HT-29 (cell line): ENCODE measurements at regions not wholly inside any gene's neighbourhood (a gene's known extent, or its start where the extent isn't known, plus 50 kb on each side); places are given as distances from the start of the nearest gene placed in this dataset.
"Not testable (repeated sequence)": the region's sequence is repeated elsewhere in the genome, so short reads cannot be mapped to it uniquely, and the experiment has no call there.

Source experiments
- DNase-seq: peaks from one replicate; pipeline ENCODE4 v3.0.0-alpha.2; 2015; ENCODE audit warnings: low spot score

DNA sequence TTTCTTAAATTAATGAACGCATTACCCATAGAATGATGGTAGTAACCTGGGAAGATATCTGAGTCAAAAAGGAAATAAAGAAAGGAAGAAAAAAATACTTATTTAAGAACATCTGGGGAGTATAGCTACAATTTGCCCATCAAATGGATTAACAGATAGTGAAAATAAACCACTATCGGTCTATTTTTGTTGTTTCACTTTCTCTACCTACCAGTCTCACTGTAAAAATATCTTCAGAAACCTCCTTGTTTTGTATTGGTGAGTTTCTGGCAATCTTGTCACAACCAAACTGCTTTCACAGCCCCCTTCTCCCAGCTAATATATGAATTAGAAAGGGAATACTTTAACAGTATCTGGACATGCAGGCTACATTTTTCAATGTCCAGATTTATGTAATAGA is 783.5 kb downstream of the STPG2 start:
- no peak for DNase-seq

DNA sequence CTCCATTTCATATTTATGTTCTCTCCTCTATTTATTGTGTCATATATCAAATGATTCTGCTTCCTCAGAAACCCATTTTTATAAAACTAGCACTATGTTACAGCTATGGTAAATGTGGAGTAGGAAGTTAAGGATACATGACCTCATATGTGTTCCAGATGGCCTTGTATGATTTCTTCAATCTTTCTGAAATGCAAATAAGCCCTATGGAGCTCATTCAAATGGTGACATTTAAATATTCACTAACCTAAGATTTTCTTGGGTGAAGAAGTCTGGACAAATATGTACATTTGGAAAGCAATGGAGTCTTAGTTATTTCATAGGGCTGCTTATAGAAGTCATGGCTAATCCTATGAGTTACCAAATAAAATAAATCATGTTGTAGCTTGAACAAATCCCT is 782.5 kb downstream of the STPG2 start:
- no peak for DNase-seq

DNA sequence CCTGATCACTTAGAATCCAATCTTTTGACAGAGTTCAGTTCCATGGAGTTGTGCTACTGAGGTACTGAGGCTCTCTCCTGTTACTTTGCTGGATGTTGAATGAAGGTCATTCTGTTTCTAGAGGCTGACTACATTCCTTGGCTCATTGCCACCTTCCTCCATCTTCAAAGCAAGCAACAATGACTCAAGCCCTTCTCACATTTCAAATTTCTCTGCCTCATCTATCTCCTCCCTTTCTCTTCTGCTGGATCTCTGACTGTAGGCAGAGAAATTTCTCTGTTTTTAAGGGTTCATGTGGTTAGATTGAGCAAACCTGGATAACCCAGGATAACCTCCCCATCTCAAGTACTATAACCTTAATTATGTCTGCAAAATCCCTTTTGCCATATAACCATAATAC is 775.4 kb downstream of the STPG2 start:
- no peak for DNase-seq

DNA sequence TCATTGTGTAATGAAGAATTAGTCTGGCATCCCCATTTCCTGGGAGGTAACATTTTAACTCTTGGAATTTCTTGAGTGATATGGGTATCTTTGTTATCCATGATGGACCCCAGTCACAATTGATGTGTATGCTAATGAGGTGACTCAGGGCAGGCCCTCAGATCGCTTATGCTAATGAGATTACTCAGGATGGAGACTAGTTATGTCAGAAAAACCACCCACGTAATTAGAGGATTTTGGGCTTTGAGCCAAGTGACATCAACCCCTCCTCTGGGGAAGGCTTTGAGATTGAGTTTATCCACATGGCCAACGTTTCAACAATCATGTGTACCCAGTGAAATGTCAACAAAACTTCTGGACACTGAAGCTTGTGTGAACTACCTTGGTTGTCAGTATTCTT is 772.7 kb downstream of the STPG2 start:
- DNase-seq: no peak

DNA sequence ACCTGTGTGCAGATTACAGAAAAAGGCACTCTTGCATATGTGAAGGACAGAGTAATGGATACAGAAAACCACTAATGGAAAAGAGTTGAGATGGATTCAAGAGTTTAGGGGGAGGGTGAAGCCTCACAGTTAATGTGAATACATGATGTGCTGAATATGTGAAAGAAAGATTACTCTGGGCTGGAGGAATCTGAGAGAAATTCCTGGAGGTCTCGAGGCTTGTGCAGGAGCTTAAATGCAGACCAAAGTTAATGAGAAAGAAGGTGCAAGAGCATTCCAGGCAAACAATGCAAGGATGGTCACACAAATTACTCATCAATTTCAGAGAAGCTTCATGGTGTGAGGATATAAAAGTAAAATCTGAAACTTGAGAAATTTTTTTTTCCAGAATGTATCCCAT is 768.8 kb downstream of the STPG2 start:
- no peak for DNase-seq

DNA sequence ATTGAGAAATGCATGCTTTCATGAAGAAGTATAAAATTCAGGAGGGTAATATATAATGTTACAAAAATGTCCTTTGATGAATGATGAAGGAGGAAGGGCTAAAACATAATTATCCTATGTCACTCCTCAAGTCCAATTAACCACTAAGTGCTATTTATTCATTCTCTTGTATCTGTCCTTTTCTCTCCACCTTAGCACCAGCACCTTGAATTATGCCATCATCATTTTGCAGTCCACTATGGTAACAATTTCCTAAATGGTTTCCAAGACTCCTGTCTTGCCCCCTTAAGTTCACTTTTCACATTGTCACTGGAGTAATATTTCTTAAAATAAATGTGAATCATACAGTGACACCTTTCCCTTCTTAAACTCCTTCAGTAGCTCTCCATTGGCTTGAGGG is 756.3 kb downstream of the STPG2 start:
- DNase-seq: no peak

DNA sequence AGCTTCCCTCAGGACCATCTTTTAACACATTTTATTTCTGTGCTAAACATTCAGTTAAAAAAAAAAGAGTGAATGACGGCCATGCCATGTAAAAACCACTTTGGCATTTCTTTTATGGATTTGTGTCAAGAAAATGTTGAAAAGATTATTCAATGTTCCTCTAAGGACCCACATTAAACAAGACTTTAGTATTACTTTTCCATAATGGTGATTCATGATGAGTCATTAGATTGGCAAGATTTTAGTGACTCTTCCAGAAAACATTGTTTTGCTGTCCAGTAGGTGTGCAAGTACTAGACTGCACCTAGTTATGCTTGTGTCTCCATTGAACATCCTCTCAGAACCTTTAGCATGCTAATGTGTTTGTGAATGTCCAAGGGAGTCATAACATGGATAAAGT is 748.6 kb downstream of the STPG2 start:
- no peak for DNase-seq

DNA sequence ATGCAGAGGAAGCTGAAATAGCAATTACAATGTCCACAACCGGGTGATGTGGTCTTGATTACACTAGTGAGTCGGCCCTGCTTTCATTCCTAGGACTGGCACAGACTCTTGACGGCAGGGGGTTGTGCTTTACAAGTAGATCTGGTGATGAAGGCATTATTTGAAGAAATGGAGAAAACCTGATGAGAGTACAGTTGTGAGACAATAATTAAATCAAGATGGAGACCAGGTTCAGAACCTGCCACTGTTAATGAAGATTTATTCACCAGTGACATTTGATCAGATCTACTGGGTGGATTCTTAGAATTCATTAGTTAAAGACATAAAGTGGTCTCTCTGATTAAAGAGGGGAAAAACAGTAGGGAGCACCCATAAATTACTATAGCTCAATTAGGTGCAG is 747.2 kb downstream of the STPG2 start:
- DNase-seq: no peak

DNA sequence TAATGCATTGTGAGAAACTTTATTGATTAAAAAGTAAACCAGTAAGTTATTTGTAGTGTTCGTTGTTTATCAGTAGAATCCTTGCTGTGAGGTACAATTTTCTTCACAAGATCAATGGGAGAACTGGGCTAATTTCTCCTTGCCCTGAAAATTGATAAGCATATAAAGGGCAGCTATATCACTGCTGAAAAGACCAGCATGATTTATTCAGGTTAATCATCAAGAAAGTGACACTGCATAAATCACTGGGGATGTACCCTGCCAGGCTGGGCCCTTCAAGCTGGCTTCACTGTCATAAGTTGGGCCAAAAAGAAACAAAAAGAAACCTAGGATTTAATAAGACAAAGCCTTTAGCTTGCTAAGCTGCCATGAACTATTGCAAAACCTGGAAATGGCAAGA is 746.7 kb downstream of the STPG2 start:
- DNase-seq: no peak

DNA sequence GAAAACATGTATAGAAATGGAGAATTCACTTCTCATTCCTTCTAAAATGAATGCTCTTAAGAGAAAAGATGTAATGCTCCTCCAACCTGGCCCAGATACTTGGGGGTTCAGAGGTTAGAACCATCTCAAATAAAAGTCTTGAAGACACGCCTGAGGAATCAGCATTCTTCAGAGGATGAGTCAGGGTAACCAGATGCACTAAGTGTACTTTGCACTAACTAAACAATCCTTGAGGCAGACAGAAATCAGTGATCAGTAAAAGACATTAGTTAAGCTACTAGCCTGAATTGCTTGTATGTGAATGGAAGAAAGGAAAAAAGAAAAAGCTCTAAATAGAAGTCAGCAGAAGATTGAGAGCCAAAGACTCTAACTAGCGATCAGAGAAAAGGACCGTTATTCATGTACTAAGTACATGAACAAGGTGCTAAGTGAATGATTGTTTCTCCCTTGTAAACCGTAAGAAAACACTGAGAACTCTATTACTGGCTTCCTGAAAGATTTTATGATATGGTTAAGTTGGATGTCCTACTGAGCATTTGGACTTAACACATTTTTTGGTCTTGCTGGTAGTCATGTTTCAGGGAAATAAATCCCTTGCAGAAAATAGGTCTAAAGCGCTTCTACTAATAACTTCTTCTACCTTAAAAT is 738.3 kb downstream of the STPG2 start:
- no peak for DNase-seq

DNA sequence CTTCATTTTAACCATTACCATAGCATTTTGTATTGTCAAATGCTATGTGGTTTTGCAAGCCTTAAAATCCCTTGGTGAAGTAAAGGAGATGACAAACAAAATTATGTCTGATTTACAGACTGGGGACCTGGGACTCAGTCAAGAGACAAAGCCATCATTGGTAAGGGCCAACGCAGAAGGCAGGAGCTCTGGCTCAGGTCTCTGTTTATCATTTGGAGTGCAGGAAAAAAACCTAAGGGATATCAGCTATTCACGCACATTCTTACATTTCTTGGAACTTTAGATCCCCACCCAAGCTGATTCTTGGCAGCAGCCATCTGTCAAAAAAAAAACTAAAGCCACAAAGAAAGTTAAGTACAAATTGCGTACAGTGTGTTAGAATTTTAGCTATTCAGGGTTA is 731.9 kb downstream of the STPG2 start:
- DNase-seq: no peak

DNA sequence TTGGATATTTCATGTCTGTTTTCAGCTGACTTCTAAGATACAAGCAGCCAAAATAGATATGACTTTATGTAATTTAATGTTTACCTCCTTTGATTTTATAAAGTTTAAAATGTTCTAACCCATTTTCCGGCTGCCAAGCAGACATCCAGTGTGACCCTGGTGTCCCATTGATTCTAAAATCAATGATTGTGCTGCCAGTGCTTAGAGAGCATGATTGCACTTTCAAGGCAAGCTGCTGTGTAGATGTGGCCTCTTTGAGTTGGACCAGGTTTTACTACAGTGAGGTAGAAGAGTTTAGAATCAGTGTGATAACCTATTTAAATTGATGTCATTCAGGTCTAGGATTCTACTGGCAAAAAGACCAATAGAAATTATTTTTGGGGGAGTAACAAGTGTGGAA is 730.9 kb downstream of the STPG2 start:
- no peak for DNase-seq

DNA sequence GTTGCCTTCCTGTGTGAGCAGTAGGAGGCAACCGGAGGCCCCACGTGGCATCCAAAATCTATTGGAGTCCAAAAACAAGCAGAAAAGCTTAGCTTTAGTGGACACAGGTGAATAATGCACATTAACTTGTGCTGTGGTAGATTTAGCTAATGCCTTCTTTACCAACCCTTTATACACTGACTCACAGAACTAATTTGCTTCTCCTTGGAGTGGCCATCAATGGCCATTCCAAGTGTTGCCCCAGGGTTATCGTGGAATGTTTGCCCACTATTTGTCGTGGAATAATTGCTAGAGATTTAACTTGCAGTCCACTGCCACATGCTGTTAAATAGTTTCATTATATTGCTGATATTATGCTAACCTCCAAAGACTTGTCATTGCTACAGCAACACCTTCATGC is 729.1 kb downstream of the STPG2 start:
- no peak for DNase-seq

DNA sequence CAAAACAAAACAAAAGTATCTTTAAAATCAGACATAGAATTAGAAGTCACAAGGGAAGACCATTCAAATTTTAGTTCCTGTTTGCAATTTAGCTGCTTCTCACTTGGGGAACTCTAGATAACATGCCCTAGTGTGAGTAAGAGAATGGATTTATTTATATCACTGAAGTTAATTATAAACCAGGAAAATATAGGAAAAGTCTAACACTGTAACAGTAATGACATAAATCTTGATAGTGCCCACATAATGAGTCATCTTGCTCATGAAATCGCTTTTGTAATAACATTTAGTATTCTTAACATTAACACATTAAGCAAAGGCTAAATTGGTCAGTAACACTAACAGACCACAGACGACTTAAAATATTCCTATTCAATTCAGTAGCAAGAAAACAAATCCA is 710.7 kb downstream of the STPG2 start:
- DNase-seq: peak; percentile 27

DNA sequence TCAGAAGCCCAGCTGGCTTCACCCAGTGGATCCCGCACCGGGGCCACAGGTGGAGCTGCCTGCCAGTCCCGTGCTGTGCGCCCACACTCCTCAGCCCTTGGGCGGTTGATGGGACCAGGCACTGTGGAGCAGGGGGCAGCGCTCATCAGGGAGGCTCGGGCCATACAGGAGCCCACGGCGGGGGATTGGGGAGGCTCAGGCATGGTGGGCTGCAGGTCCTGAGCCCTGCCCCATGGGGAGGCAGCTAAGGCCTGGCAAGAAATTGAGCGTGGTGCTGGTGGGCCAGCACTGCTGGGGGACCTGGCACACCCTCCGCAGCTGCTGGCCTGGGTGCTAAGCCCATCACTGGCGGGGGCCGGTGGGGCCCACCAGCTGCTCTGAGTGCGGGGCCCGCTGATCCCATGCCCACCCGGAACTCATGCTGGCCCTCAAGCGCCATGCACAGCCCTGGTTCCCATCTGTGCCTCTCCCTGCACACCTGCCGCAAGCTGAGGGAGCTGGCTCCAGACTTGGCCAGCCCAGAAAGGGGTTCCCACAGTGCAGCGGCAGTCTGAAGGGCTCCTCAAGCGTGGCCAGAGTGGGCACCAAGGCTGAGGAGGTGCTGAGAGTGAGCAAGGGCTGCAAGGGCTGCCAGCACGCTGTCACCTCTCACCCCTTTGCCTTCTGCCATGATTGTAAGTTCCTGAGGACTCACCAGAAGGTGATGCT is 705.1 kb downstream of the STPG2 start:
- DNase-seq: not testable (repeated sequence)

DNA sequence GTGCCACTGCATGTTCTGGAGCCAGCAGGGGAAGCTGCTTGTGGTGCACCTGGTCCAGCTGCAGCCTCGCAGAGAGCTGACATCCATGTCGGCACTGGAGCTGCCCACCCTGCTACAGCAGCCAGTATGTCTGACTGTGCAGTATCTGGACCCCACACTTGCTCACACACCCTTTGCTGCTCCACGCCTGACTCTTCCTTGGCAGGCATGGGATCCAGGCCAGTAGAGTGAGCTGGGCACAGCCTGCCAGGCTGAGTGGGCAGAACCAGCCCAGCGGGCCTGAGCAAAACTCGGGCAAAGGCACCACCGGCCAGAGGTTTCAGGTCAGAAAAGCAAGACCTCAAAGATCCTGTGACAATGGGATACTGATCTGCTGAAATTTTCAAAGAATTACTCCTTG is 690.1 kb downstream of the STPG2 start:
- no peak for DNase-seq

DNA sequence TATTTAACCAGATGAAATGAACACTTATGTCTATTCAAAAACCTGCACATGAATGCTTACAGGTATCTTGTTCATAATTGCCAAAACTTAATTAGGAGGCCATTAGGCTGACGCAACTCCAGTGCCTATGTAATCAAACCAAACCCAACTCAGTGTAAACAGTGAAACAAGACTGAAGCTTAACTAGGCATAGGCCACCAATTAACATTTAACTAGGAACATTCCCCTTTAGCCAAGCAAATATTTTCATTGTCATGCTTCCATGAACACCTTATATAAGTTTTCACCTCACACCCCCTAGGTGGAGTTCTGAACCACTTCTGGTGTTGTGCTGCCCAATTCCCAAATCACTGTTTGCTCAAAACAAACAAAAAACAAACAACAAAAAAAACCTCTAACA is 686.0 kb downstream of the STPG2 start:
- DNase-seq: peak; percentile 8

DNA sequence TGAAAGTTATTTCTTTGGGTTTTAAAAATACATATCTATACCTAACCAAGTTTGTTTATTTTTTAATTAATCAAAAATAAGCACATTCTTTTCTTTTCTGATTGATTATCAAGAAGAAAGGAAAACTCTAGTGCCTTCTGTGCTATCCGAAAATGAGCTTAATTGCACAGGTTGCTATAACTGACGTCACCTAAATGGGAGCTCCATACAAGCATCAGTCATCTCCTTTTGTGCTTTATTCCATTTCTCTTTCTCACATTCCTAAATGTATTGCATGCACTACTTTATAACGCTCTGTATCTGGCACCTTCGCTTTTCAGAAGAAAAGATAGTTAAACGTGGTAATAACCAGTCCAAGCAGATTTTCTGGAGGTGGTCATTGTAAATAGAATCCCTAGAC is 675.0 kb downstream of the STPG2 start:
- no peak for DNase-seq

DNA sequence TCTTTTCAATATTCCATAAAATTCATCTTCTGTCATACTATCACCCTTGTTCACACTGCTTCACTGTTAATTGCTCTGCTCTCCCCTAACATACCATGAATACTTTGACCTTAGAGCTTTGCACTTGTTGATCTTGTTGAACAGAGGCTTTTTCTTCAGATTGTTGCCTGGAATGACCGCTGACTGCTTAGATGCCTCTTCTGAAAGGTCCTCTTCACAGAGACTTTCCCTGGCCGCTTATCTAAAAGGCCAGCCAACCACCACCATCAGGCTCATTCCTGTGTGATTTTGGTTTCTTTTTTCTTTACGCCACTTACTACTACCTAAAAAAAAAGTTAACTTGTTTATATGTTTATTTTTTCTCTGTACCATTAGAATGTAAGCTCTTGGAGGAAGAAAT is 667.7 kb downstream of the STPG2 start:
- DNase-seq: no peak

DNA sequence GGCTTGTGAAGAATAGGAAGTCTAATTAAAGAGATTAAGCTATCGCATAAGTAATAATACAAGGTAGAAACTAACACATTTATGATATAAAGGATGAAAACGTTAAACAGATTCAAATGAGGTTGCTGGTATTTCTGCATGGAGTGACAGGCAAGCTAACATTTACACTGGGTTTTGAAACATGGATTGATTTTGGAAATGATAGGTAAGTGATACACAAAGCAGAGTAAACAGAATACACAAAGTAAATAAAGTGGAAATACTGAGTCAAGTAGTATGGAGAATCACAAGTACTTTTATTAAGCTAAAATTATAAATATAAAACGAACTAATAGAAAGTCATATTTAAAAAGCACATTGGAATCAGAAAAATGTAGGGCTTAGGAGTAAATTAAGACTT is 665.3 kb downstream of the STPG2 start:
- no peak for DNase-seq

DNA sequence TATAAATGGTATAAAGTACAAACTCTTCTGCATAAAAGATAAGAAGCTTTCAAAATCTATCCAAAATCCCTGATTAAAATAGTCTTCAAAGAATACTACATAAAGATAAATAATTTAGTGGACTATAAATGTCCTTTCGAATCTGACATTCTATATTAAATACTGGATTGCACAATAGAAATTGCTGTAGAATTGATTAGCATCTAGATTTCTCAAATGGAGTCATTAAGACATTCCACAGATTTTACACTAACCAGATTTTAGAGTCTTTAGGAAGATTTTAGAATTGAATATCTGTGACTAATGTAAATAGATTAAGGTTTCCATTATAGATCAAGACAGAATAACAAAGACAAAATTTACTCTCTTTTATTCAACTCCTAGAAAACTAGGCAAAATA is 663.9 kb downstream of the STPG2 start:
- no peak for DNase-seq

DNA sequence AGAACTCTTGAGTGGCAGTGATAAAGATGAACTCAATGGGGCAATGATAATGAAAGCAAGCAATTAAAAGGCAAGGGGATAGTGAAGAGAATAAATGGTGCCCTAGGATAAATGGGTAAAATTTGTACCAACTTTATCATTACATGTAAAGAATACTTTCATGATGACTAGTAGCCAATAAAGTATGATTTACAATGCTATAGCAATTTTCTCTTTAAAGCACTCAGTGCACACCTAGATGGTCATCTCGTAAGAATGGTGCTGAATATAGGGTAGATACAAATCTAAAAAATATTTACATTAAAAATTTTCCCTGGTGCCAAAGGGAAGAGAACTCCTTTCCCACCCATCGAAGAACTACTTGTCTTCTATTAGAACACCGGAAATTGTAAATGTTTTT is 651.4 kb downstream of the STPG2 start:
- no peak for DNase-seq

DNA sequence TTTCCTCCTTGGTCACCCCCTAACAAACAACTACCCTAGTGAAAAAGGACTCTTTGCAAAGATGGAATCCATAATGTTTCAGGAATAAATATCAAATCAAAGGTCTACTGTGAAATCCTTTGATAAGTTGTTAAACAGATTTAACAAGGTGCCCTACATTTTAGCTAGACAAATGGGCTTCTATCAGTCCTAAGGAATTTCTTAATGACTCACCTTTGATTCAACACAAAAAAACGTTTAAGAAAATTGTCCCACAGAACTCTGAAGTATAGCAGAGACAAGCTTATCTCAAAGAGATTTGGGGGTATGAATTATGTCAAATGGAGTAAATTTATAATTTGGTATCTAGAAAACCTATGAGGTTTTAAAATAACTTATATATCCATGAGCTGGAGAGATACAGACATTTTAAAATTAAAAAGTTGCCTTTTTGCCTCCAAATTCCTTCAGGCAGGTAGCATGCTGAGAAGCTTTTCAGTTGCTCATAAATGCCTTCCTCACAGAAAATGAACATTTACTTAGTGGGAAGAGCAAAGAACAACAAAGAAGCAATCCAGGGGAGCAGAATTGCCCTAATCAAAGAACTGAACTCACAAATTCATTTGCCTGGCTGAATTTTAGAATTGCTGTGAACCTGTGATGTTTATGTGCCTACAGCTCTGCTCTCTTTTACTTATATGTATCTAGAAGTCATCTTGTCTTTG is 649.3 kb downstream of the STPG2 start:
- DNase-seq: peak; percentile 7
